Activated naive CD4-positive, alpha-beta T cell (primary cell): ENCODE measurements at regions not wholly inside any gene's neighbourhood (a gene's known extent, or its start where the extent isn't known, plus 50 kb on each side); places are given as distances from the start of the nearest gene placed in this dataset.
"Not testable (repeated sequence)": the region's sequence is repeated elsewhere in the genome, so short reads cannot be mapped to it uniquely, and the experiment has no call there.

ENCODE experiments used
- DNase-seq, 4 experiments: peaks; one replicate each; lab custom pipeline; 2025; lab: John Stamatoyannopoulos, UW

GRCh38 chr19:57033576-57033975, 86.2 kb upstream of the USP29 start:
- DNase-seq, result no peak

GRCh38 chr19:57034544-57034943, 85.2 kb upstream of the USP29 start:
- DNase-seq, result no peak

- not testable (repeated sequence) for DNase-seq
These were observed 84.0 kb upstream of the USP29 start for GRCh38 chr19:57035740-57036139.

GRCh38 chr19:57037556-57037955, 82.2 kb upstream of the USP29 start:
- DNase-seq, result no peak

GRCh38 chr19:57047743-57048142, 72.0 kb upstream of the USP29 start:
- no peak for DNase-seq

GRCh38 chr19:57050863-57051262, 68.9 kb upstream of the USP29 start:
- DNase-seq, result no peak

GRCh38 chr19:57052081-57052480, 67.7 kb upstream of the USP29 start:
- no peak for DNase-seq

- no peak for DNase-seq
These were observed 66.4 kb upstream of the USP29 start for GRCh38 chr19:57053401-57053800.

GRCh38 chr19:57055956-57056355, 63.8 kb upstream of the USP29 start:
- DNase-seq, result no peak

GRCh38 chr19:57057036-57057686, 62.6 kb upstream of the USP29 start:
- no peak for DNase-seq

- DNase-seq, result no peak
These were observed 60.9 kb upstream of the USP29 start for GRCh38 chr19:57058871-57059270.

GRCh38 chr19:57063070-57063469, 56.7 kb upstream of the USP29 start:
- no peak for DNase-seq

- no peak for DNase-seq
These were observed 52.3 kb upstream of the USP29 start for GRCh38 chr19:57067440-57067839.

GRCh38 chr19:57068311-57068710, 51.5 kb upstream of the USP29 start:
- DNase-seq, result no peak

- no peak for DNase-seq
These were observed 50.7 kb upstream of the USP29 start for GRCh38 chr19:57068921-57069697.
